T-helper 2 cell treated with Interferon-gamma antibody and Interleukin-4, amounts not matched to agents 100 ng/mL and 5 ng/mL, for 36 hours (primary cell): ENCODE measurements at regions not wholly inside any gene's neighbourhood (a gene's known extent, or its start where the extent isn't known, plus 50 kb on each side); places are given as distances from the start of the nearest gene placed in this dataset.
"Not testable (repeated sequence)": the region's sequence is repeated elsewhere in the genome, so short reads cannot be mapped to it uniquely, and the experiment has no call there.

ENCODE experiments used
- intact Hi-C: fragments of 100-400 bp; cut with micrococcal nuclease; formaldehyde crosslinking; loops from one replicate; pipeline ENCODE4 v1.15.1; 2023

DNA sequence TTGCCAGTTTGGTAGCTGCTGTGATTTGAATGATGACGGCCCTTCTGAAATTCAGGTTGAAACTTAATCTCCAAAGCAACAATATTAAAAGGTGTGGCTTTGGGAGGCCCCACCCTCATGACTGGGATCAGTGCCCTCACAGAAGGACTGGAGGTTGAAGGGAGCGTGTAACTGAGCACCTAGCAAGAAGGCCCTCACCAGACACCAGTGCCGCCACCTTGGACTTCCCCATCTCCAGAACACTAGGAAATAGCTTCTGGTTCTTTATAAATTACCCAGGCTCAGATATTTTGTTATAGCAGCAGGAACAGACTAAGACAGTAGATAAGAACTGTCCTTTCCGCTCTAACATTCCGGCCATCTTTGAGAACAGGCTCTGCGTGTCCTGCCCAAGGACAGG is 243.1 kb downstream of the DLL1 start:
- intact Hi-C loops = no loop called here

GRCh38 chr6:170046791-170047626 is 243.9 kb downstream of the DLL1 start:
- intact Hi-C loops = no loop called here

DNA sequence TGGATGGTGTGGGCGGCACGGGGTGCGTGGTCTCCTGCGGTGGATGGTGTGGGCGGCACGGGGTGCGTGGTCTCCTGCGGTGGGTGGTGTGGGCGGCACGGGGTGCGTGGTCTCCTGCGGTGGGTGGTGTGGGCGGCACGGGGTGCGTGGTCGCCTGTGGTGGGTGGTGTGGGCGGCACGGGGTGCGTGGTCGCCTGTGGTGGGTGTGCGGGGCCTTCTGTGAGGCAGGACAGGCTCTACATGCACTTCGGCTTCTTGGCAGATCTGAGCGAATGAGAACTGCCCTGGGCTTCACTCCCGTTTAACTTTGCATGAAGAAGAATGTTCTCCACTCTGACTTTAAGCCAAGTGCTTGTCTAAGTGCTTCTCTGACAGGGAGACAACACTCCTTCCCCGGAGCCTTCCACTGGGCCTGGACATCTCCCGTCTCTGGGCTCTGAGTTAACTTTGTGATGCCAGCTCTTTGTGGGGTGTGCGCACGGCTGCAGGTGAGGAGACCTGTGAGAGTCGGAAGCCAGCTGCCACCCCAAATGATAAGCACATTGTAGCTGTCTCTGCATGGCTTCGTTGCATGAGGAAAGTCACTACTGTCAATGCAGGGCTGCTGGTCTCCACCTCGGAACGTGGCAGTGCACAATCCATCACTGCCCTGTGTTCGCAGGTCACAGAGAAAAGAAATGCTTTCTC is 244.8 kb downstream of the DLL1 start:
- intact Hi-C loops = no loop called here

GRCh38 chr6:170045563-170045960 is 245.3 kb downstream of the DLL1 start:
- intact Hi-C loops = no loop called here

GRCh38 chr6:170044836-170045562 is 245.9 kb downstream of the DLL1 start:
- intact Hi-C loops = no loop called here

GRCh38 chr6:170043881-170044790 is 246.7 kb downstream of the DLL1 start:
- intact Hi-C loops = no loop called here

- intact Hi-C loops = no loop called here
Measured at GRCh38 chr6:170043150-170043819, 247.6 kb downstream of the DLL1 start.

DNA sequence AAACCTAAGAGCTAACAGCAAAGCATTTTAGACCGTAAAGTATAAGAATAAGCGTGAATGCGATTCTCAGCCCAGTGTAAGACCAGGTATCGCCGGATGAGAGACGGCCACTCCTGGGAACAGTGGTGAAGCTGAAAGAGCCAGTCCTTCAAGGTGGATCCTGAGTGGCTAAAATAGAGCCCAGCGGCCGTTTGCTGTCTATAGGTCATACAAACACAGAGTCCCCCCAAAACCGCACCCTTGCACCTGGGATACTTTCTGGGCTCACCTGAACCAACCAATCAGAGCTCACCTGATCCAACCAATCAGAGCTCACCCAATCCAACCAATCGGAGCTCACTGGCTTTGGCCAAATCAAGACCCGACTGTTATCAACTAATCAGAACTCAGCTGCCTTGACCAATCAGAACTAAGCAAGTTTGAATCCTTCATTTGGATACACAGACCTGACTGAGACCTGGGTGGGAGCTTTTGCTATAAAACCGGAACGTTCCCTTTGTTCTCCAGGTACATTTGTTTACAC is 248.2 kb downstream of the DLL1 start:
- intact Hi-C loops = no loop called here

- intact Hi-C loops = no loop called here
Measured at GRCh38 chr6:170042123-170042522, 248.8 kb downstream of the DLL1 start.

- intact Hi-C loops = no loop called here
Measured at GRCh38 chr6:170041526-170041925, 249.4 kb downstream of the DLL1 start.

GRCh38 chr6:170040906-170041305 is 250.0 kb downstream of the DLL1 start:
- intact Hi-C loops = no loop called here

DNA sequence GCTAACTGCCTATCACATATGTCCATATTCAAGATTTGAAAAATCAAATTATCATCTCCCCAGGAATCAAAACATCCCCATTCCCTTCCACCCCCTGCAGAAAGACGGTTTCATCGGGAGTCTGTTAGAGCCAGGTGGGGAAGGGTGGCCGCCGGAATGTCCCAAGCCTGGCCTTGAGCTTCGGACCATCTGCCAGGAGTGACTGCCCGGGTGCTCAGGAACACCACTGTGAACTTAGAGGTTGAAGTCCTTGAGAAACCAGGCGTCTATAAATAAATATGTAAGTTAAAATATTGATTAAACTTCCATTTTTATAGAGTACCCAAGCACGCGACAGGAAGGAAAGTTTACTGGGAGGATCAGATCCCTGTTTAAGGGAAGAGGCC is 250.8 kb downstream of the DLL1 start:
- intact Hi-C loops = no loop called here

DNA sequence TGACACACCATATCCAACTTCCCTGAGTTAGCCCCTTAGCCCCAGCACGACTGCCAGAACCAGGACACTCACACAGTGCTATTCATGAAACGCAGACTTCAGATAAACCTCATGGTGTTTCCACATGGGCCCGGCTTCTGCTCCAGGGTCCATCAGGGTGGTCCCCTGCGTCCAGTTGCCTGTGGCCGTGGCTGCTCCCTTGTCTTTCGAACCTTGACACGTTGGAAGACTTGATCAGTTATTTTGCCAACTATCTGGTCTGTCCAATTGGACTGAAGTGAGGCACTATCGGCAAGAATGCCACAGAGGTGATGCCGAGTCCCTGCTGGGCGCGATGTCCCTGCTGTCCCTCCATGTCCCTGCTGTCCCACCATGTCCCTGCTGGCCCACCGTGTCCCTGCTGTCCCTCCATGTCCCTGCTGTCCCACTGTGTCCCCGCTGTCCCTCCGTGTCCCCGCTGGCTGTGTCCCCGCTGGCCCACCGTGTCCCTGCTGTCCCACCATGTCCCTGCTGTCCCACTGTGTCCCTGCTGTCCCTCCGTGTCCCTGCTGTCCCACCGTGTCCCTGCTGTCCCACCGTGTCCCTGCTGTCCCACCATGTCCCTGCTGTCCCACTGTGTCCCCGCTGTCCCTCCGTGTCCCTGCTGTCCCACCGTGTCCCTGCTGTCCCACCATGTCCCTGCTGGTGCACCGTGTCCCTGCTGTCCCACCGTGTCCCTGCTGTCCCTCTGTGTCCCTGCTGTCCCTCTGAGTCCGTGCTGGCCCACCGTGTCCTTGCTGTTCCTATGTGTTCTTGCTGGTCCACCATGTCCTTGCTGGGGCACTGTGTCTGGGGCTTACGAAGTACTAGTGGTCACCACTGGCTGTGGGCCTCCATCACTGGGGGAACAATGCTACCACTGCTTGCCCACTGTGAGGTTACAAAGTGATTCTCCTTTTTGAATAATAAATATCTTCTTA is 251.4 kb downstream of the DLL1 start:
- intact Hi-C loops = no loop called here

- intact Hi-C loops = no loop called here
Measured at GRCh38 chr6:170038708-170039107, 252.2 kb downstream of the DLL1 start.

GRCh38 chr6:170038251-170038650 is 252.6 kb downstream of the DLL1 start:
- intact Hi-C loops = no loop called here

DNA sequence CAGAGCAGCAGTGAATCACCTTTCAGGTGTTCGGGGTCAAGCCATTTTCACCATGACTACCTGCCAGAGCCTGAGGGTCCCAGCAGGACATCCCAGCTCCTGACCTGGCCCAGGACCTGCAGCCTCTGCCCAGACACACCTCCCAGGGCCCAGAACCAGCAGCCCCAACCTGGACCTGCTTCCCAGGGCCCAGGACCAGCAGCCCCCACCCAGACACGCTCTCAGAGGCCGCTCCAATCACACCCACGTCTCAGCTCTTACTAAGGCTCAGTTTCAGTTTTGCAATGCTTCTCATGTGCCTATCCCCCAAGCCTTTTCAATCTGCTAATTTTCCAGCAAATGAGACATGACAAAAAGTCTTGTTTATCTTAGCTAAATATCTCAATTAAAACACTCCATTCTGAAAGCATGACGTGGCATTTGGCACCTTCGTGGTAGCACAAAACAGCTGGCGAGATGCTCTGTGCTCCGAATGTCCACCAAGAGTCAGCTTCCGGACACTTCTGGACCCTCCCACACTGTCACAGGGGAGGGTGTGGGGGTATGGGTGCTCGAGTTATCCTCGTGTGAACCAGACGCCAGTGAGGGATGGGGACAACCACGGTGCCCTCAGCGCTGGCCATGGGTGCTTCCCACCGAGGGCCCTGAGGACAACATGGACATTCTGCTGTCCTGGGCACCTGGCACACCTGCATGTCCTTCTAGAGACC is 253.2 kb downstream of the DLL1 start:
- intact Hi-C loops = no loop called here

DNA sequence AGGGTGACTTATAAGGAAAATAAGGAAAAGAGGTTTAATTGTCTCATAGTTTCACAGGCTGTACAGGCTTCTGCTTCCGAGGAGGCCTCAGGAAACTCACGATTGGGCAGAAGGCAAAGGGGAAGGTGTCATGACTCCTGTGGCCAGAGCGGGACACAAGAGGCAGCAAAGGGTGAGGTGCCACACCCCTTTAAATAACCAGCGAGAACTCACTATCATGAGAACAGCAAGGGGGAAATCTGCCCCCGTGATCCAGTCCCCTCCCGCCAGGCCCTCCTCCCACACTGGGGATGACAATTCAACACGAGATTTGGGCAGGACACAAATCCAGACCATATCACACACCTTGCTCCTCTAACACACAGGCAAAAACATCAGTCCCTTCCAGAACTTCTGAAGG is 254.0 kb downstream of the DLL1 start:
- intact Hi-C loops = no loop called here

GRCh38 chr6:170036367-170036766 is 254.5 kb downstream of the DLL1 start:
- intact Hi-C loops = not testable (repeated sequence)

DNA sequence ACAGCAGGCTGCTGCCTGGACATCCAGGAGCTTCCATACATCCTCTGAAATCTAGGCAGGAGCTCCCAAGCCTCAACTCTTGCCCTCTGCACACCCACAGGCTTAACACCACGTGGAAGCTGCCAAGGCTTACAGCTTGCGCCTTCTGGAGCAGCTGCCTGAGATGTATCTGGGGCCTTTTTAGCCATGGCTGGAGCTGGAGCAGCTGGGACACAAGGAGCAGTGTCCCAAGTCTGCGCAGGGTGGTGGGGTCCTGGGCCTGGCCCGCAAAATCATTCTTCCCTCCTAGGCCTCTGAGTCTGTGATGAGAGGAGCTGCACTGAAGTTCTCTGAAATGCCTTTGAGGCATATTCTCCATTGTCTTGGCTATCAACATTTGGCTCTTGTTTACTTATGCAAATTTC is 255.0 kb downstream of the DLL1 start:
- intact Hi-C loops = no loop called here
